ENCODE measurements at regions not wholly inside any gene's neighbourhood (a gene's known extent, or its start where the extent isn't known, plus 50 kb on each side); places are given as distances from the start of the nearest gene placed in this dataset.

DNA sequence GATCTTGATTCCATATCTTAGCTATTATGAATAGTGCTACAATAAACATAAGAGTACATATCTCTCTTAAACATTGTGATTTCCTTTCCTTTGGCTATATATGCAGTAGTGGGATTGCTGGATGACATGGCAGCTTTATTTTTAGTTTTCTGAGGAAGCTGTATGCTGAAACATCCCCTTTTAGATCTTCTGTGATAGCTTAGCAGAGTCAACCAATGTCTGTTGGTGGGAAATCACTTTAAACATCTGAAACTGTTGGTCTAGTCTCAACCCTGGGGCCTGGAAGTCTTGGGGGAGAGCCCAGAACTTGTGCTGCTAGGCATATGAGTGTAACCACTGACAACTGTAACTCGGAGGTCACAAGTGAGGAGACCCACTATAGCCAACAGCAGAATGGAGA lies 378.6 kb upstream of the SLC14A2 start:
- Histone ChIP-seq H3K27me3 (replicated peaks; ENCODE audit: insufficient read depth) (no peaks in the 10 kb centered on the region), H3K9me3 (no peaks in the 10 kb centered on the region), H3K4me3 (no peak overlapping the region), H3K27ac (no peak overlapping the region), H3K36me3 (no peaks in the 10 kb centered on the region), H3K4me1 (replicated peaks) (no peaks in the 10 kb centered on the region)
- TF ChIP-seq, protein P1, sequence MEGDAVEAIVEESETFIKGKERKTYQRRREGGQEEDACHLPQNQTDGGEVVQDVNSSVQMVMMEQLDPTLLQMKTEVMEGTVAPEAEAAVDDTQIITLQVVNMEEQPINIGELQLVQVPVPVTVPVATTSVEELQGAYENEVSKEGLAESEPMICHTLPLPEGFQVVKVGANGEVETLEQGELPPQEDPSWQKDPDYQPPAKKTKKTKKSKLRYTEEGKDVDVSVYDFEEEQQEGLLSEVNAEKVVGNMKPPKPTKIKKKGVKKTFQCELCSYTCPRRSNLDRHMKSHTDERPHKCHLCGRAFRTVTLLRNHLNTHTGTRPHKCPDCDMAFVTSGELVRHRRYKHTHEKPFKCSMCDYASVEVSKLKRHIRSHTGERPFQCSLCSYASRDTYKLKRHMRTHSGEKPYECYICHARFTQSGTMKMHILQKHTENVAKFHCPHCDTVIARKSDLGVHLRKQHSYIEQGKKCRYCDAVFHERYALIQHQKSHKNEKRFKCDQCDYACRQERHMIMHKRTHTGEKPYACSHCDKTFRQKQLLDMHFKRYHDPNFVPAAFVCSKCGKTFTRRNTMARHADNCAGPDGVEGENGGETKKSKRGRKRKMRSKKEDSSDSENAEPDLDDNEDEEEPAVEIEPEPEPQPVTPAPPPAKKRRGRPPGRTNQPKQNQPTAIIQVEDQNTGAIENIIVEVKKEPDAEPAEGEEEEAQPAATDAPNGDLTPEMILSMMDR (IDR thresholded peaks at IDR 0.05), result no peak
- TF ChIP-seq POLR2AphosphoS5 (IDR thresholded peaks at IDR 0.05) (no peak), POLR2A (IDR thresholded peaks at IDR 0.05) (no peak)
- intact Hi-C loops (cut with DNase I), result no loop called here
- DNase-seq (ENCODE audit: low spot score), result no peak
- 80% methylated on average over 1 of the region's 1 CpG for WGBS

DNA sequence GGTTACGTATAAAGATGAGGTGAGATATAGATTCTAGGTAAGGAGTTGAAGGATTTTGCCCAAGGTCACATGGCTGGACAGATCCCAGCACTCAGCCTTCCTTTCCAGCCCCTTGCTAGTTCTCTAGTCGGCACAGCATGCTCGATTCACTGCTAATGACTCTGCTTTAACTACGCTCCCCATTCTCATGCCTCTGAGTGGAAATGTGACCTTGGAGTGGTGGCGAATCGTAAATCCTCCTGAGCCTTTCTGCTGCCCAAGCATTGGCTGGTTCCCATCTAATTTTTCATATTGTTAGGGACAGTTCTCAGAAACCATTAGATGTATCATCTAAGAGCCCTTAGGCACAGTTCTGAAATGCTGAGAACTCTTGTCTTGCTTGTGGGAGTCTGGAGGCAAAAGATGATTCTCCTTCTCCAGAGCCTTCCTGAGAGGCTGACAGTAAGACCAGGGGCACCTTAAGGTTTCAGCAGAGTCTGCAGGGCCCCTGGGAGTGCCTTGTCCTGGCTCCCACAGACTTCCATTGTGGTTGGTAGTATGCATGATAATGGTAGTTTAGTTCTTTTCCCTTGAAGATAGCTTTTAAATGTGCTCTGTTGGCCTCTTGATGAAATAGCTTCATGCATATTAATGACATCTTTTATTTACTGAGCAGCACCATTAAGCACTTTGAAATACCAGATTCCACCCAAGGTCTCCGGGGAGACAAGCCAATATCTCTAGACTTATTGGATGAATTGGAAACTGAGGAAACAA lies 377.8 kb upstream of the SLC14A2 start:
- no peak for DNase-seq (ENCODE audit: low spot score)
- Histone ChIP-seq H3K27me3 (replicated peaks; ENCODE audit: insufficient read depth) (no peaks in the 10 kb centered on the region), H3K27ac (no peak overlapping the region), H3K9me3 (no peaks in the 10 kb centered on the region), H3K4me1 (replicated peaks) (no peaks in the 10 kb centered on the region), H3K4me3 (no peak overlapping the region), H3K36me3 (no peaks in the 10 kb centered on the region)
- intact Hi-C loops (cut with DNase I), result no loop called here
- WGBS, result 89% methylated on average over 7 of the region's 7 CpGs
- no peak for TF ChIP-seq POLR2AphosphoS5 (IDR thresholded peaks at IDR 0.05)
- TF ChIP-seq, protein P1 (IDR thresholded peaks at IDR 0.05), result no peak
- no peak for TF ChIP-seq POLR2A (IDR thresholded peaks at IDR 0.05)

DNA sequence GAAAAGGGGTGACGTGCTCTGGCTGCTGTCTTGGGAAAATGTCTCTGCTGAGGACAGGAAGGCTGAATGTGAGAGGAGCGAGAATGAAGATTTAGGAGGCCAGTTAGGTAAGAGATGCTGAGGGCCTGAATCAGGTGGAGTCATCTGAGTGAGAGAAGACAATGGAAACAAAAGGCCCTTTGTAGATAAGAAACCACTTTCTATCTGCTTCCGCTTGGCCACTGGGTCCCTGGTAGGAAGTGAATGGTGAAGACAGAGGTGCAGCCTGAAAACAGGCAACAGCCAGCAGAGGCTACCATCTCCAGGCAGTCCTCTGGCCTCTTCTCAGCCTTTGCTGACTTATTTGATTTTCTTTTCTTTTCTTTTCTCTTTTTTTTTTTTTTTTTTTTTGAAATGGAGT lies 374.0 kb upstream of the SLC14A2 start:
- no peaks in the 10 kb centered on the region for H3K4me1 ChIP-seq (replicated peaks)
- intact Hi-C loops (cut with DNase I), result no loop called here
- no peaks in the 10 kb centered on the region for H3K36me3 ChIP-seq
- H3K4me3 ChIP-seq, result no peak overlapping the region
- no peak for DNase-seq (ENCODE audit: low spot score)
- H3K27ac ChIP-seq, result no peak overlapping the region
- H3K27me3 ChIP-seq (replicated peaks; ENCODE audit: insufficient read depth), result no peaks in the 10 kb centered on the region
- H3K9me3 ChIP-seq, result no peaks in the 10 kb centered on the region
- TF ChIP-seq POLR2A (IDR thresholded peaks at IDR 0.05) (no peak), POLR2AphosphoS5 (IDR thresholded peaks at IDR 0.05) (no peak)
- TF ChIP-seq, protein P1 (IDR thresholded peaks at IDR 0.05), result no peak
- WGBS, result 93% methylated on average over 3 of the region's 3 CpGs

DNA sequence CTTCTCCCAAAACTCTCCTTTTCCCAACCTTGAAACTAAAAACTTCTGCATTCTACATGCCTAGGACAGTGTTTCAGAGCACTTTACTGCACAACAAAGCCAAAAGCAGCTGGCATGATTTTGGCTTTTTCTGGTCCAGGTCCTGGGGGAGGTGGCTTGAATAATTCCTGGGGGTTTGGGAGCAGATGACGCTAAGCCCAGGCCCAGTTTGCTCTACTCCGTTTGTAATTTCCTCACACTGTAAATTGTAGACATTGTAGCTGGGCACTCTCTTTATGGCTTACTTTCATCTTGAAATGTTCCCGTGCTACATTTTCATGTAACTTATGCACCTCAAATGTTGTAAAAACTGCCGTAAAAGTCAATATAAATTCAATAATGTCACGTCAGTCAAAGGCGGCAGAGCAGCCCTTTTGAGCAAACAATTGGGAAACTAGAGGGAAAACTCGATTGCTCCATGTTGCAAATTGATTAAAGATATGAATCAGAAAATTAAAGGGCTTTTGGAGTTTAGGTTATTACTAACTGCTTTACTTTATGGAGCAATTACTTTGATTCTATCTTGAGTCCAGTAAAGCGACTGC lies 373.2 kb upstream of the SLC14A2 start:
- WGBS, result 59% methylated on average over 8 of the region's 8 CpGs
- no peak for DNase-seq (ENCODE audit: low spot score)
- Histone ChIP-seq H3K4me3 (no peak overlapping the region), H3K27ac (no peak overlapping the region), H3K4me1 (replicated peaks) (no peaks in the 10 kb centered on the region), H3K36me3 (no peaks in the 10 kb centered on the region), H3K27me3 (replicated peaks; ENCODE audit: insufficient read depth) (no peaks in the 10 kb centered on the region), H3K9me3 (no peaks in the 10 kb centered on the region)
- intact Hi-C loops (cut with DNase I), result no loop called here
- TF ChIP-seq POLR2AphosphoS5 (IDR thresholded peaks at IDR 0.05) (no peak), POLR2A (IDR thresholded peaks at IDR 0.05) (no peak)
- TF ChIP-seq, protein P1 (IDR thresholded peaks at IDR 0.05), result no peak
